Uterus (tissue), 2 donors: ENCODE measurements at regions not wholly inside any gene's neighbourhood (a gene's known extent, or its start where the extent isn't known, plus 50 kb on each side); places are given as distances from the start of the nearest gene placed in this dataset.

Source experiments
- POLR2A ChIP-seq, 2 donors: fragments of 450-650 bp; IDR thresholded peaks; one replicate each; pipeline ENCODE4 v1.6.1; 2016; ENCODE audit warnings: antibody characterized with exemption in 2 of 2, mild to moderate bottlenecking in 1 of 2, moderate library complexity in 1 of 2
- TF ChIP-seq, protein P1 (sequence below), 4 experiments: fragments of 200-600 bp in 2 of 4; fragments of 450-650 bp in 2 of 4; sonication (generic) in 2 of 4; IDR thresholded peaks; one replicate each; pipeline ENCODE4 v1.5.1; 2016 to 2019; ENCODE audit warnings: antibody characterized with exemption in 4 of 4, mild to moderate bottlenecking in 2 of 4, moderate library complexity in 1 of 4

DNA sequence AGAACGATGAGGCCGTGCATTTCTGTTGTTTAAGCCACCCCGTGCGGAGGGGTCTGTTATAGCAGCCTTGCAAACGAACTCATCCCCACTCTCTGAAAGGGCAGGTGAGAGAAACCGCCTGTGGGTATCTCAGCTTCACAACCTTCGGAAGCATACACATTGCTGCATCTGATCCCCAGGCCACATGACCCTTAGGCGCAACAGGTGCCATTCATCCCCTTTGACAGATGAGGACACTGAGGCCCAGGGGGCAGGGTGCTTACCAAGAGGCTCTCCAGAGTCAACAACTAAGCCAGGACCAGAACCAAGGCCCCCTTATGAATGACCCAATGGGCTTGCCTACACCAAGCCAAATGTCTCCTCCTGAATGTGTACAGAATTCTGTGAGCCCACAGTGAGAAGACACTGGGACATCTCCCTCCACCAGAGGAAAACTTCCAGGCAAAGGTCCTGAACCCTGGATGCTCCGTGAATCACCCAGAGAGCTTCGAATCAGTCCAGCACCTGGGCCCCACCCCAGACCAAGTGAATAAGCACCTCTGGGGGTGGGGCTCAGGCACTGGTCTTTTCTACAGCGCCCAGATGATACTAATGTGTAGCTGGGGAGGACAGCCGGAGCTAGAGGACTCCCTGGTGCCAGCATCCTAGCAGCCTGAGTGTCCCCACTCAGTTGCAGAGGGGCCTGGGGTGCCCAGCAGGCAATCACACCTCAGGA lies 83.2 kb downstream of the BUD13 start:
- no peak for TF ChIP-seq POLR2A (IDR thresholded peaks at IDR 0.05)
- TF ChIP-seq, protein P1, sequence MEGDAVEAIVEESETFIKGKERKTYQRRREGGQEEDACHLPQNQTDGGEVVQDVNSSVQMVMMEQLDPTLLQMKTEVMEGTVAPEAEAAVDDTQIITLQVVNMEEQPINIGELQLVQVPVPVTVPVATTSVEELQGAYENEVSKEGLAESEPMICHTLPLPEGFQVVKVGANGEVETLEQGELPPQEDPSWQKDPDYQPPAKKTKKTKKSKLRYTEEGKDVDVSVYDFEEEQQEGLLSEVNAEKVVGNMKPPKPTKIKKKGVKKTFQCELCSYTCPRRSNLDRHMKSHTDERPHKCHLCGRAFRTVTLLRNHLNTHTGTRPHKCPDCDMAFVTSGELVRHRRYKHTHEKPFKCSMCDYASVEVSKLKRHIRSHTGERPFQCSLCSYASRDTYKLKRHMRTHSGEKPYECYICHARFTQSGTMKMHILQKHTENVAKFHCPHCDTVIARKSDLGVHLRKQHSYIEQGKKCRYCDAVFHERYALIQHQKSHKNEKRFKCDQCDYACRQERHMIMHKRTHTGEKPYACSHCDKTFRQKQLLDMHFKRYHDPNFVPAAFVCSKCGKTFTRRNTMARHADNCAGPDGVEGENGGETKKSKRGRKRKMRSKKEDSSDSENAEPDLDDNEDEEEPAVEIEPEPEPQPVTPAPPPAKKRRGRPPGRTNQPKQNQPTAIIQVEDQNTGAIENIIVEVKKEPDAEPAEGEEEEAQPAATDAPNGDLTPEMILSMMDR (IDR thresholded peaks at IDR 0.05) = no peak
